ENCODE measurements at regions not wholly inside any gene's neighbourhood (a gene's known extent, or its start where the extent isn't known, plus 50 kb on each side); places are given as distances from the start of the nearest gene placed in this dataset.

- no peak for DNase-seq (ENCODE audit: low spot score)
Measured at GRCh38 chr7:25750744-25751508, 401.1 kb upstream of the NFE2L3 start.

GRCh38 chr7:25752154-25752553, 399.8 kb upstream of the NFE2L3 start:
- no peak for DNase-seq (ENCODE audit: low spot score)

- no peak for DNase-seq (ENCODE audit: low spot score)
Measured at GRCh38 chr7:25752967-25753791, 398.8 kb upstream of the NFE2L3 start.

- no peak for DNase-seq (ENCODE audit: low spot score)
Measured at GRCh38 chr7:25753837-25754236, 398.2 kb upstream of the NFE2L3 start.

GRCh38 chr7:25754333-25754732, 397.7 kb upstream of the NFE2L3 start:
- DNase-seq (ENCODE audit: low spot score) = no peak

GRCh38 chr7:25754751-25755150, 397.2 kb upstream of the NFE2L3 start:
- no peak for DNase-seq (ENCODE audit: low spot score)

- DNase-seq (ENCODE audit: low spot score) = no peak
Measured at GRCh38 chr7:25756601-25757000, 395.4 kb upstream of the NFE2L3 start.

- no peak for DNase-seq (ENCODE audit: low spot score)
Measured at GRCh38 chr7:25758559-25758958, 393.4 kb upstream of the NFE2L3 start.

GRCh38 chr7:25759286-25759685, 392.7 kb upstream of the NFE2L3 start:
- no peak for DNase-seq (ENCODE audit: low spot score)

- DNase-seq (ENCODE audit: low spot score) = no peak
Measured at GRCh38 chr7:25759748-25760147, 392.2 kb upstream of the NFE2L3 start.

GRCh38 chr7:25762511-25763462, 389.2 kb upstream of the NFE2L3 start:
- DNase-seq (ENCODE audit: low spot score) = no peak

- DNase-seq (ENCODE audit: low spot score) = no peak
Measured at GRCh38 chr7:25763463-25763860, 388.5 kb upstream of the NFE2L3 start.

GRCh38 chr7:25765110-25765655, 386.8 kb upstream of the NFE2L3 start:
- DNase-seq (ENCODE audit: low spot score) = no peak

- DNase-seq (ENCODE audit: low spot score) = no peak
Measured at GRCh38 chr7:25770235-25770634, 381.8 kb upstream of the NFE2L3 start.

- no peak for DNase-seq (ENCODE audit: low spot score)
Measured at GRCh38 chr7:25770670-25771069, 381.3 kb upstream of the NFE2L3 start.

GRCh38 chr7:25771491-25771890, 380.5 kb upstream of the NFE2L3 start:
- DNase-seq (ENCODE audit: low spot score) = no peak

- no peak for DNase-seq (ENCODE audit: low spot score)
Measured at GRCh38 chr7:25772802-25773201, 379.2 kb upstream of the NFE2L3 start.

GRCh38 chr7:25774675-25775074, 377.3 kb upstream of the NFE2L3 start:
- no peak for DNase-seq (ENCODE audit: low spot score)

- no peak for DNase-seq (ENCODE audit: low spot score)
Measured at GRCh38 chr7:25775570-25775969, 376.4 kb upstream of the NFE2L3 start.

GRCh38 chr7:25775999-25776743, 375.8 kb upstream of the NFE2L3 start:
- no peak for DNase-seq (ENCODE audit: low spot score)

GRCh38 chr7:25776744-25777123, 375.3 kb upstream of the NFE2L3 start:
- no peak for DNase-seq (ENCODE audit: low spot score)
